GM19328 (cell line): ENCODE measurements at regions not wholly inside any gene's neighbourhood (a gene's known extent, or its start where the extent isn't known, plus 50 kb on each side); places are given as distances from the start of the nearest gene placed in this dataset.

ENCODE experiments used
- ATAC-seq: cut with Tn5 transposase; IDR thresholded peaks from one replicate; pipeline ENCODE4 v1.9.1; 2021; ENCODE audit warnings: mild to moderate bottlenecking, moderate library complexity; ENCODE audit not compliant: unreplicated experiment

DNA sequence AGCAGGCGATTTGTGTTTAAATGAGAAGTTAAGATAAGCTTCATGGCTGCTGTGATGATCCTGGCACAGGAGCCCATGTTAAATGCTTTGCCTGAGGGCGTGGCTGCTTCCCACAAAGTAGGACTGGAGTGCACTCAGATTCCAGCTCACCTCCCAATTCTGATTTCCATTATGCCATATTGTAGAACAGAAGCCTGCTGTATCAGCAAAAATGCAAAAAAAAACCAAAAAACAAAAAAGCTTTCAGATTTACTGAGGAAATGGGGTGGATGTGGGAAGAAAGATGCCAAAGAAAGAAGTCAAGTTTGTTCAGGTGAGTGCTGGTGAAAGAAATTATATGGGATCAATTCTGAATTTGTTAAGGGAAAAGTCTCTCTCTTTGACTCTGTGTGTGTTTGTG, 610.4 kb upstream of the NETO1 start:
- ATAC-seq, result no peak

DNA sequence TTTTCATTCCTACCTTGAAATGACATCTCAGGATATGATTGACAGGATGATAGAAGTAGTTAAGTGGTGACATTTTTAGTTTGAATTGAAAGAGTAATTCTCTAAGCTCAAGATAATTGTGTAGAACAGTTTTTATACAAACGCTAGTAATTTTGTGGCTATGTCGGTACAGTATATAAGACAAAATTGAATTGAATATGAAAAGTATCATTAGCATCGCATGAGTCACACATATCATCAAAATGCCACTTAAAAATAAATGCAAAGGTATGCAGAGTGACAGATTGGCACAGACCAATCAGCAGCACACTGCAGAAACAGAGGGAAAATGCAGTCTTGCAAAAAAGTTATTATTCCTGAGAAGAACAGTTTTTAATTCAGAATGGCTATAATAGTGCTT, 608.2 kb upstream of the NETO1 start:
- ATAC-seq, result no peak

DNA sequence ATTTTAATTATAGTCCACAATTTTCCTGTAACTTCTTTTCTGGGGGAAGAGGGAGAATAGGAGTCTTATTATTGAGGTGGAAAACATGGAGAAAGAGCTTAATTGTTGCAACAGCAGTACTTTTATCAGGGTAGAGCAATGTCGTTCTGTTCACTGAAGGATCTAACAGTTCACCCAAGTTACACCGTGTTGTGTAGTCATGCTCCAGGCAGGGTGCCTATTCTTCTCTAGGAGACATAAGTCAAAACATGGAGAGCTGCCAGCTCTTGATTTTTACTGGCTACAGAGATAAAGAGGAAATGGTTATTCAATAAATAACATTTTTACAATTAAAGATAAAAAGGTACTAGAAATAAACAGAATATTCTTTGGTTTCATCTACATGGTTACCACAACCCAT, 594.3 kb upstream of the NETO1 start:
- ATAC-seq, result no peak

DNA sequence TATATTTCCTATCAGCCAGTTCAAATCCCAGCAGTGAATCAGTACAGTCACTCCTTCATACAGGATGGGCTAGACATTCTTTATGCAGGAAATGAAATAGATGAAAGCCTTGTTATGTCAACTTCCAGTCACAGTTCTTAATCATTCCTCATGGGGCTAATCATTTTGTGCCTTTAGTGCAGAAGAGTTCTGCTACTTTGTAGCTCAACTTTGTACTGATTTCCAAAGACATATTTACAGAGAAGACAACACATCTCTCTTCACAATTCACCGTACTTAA, 593.9 kb upstream of the NETO1 start:
- no peak for ATAC-seq

DNA sequence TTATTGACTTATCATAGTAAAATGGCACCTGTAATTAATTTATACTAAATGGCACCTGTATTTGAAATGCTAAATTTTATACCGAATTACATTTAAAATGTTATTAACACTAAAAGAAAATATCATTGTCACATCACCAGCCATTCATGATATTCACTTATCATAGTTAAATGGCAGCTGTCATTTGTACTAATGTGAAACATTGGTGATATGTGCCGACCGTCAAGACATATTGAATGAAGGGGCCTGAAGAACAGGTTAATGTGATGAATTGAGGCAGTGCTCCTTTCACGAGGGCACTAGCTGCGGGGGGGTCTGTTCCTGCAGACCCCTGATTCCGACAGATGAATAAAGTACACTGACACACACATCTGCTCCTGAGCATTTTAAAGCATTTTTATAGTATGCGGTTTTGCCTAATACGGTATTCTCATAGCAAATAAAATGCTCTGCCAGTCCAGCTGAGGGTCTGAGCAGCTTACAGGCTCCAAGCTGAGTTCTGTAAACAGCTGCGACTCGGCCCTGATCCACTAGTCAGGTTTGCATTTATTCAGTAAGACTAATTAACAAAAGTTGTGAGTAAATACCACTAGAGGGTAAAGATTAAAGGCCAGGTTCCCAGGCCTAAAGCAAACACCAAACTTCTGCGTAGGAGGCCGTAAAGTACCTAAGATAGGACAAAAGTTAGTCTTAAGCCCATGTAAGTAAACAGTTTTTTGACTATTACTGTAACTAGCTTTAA, 593.4 kb upstream of the NETO1 start:
- no peak for ATAC-seq

DNA sequence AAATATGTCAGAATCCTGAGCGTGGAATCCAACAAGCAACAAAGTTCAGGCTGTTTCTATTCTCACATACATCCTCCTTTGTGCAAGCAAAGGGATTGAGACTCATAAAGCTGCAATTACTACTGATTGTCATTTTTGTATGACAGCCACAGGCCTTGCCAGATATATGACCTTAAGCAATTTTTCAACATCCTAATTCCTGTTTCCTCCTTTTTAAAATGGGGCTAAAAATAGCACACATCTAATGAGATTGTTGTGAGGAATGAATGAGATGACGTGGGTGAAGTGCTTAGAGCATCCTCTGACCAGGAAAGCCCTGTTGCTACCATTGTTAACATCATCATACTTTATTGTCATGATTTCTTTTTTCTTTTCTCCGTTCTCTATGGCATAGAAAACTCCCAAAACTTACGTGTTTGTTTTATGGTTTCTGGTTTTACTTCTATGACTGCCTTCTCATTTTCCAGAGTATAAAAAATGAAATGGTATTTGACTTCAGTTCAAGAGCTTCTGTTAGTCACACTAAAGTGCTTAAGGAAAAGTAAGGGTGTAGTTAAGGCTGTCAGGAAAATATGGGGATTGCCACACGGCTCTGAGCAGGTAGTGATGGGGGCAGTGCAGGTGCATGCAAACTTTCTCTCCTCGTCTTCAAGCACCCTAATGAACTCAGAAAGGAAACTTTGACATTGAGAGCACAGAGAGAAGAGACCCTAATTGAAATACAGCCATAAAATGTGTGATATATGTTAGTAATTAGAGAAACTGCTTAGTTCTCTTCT, 590.6 kb upstream of the NETO1 start:
- no peak for ATAC-seq

DNA sequence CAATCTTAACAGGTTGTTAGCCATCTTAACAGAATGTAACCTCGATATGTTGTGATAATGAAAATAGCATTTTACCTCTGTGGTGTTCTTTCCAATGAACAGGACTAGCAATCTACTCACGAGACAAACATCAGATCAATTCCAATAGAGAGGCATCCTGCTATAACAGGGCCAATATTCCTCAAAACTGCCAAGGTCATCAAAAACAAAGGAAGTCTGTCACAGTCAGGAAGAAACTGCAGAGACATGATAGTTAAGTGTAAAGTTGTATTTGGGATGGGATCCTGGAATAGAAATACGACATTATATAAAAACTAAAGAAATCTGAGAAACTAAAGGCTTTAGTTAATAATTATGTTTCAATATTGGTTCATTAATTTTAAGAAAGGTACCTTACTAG, 588.9 kb upstream of the NETO1 start:
- ATAC-seq, result no peak

DNA sequence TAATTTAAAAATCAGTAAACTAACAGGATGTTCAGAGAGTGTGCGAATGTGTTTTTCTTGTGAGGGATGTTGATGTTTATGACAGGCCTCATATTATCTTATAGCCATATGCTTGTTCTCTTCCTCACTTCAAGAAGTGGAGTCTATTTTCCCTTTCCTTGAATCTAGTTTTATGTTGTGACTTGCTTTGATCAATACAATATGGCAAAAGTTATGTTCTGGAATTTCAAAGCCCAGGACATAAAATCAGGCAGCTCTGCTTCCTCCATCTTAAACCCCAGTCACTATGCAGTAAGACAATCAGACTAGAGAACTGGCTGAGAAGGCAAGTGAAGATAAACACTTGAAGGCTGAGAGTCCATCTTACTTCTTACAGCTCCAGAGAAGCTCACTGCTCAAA, 585.1 kb upstream of the NETO1 start:
- ATAC-seq, result no peak

DNA sequence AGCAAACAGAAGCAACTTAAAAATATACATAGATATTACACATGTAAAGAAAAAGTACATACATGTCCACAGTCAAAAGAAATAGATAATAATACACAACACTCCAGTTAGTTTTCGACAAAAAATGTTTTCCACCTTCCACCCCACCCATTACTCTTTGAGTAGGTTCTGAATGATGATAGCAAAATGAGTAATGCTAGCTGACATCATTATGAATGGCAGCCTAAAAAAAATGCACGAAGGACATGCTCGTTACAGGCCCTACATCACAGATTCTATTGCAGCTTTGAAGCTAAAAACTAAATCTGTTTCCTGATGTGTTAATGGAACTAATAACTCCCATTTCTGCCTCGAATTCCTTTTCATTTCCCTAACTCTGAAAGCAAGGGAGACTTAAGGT, 578.7 kb upstream of the NETO1 start:
- ATAC-seq, result no peak

DNA sequence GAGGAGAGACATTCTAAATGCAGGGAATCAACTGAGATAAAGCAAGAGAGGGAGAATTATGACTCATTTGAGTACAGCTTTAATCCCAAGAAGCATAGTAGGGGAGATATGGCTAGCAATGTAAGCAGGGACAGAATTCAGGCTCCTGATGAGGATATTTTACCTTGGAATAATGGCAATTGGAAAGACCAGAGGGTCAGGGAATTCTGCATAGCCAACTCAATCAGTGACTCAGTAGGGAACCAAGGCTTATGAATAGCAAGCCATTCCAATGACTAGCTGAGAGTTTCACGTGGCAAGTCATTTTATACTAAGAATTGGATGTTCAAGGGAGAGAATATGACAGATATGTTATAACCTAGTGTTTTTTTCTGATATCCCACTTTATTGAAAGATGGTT, 563.8 kb upstream of the NETO1 start:
- ATAC-seq, result no peak

DNA sequence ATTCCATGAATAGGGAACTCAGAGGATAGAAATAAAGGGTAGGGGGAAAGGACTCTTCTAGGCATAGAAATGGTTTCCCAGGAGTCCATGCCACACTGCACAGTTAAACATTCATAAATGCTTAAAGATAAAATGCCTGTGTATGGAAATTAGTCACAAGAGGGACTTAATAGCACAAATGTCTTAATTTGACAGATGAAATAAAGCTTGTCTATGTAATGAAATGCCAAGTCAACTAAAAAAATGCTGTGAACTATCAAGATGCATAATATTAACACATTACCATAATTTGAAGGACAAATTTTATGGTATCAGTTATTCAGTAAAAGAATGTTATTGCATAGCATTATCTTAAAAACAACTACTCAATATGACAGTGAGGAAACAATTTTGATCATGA, 553.2 kb upstream of the NETO1 start:
- ATAC-seq, result no peak

DNA sequence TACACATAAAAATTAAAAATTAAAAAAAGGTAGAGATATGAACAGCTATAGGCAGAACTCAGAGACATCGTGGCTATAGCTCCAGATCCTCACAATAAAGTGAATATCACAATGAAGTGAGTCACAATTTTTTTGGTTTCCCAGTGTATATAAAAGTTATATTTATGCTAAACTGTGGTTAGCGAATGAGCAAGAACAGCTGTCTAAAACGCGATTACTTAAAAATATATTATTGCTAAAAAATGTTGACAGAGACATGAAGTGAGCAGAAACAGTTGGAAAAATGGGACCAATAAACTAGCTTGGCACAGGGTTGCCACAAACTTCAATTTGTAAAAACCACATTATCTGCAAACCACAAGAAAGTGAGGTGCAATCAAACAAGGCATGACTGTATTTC, 551.7 kb upstream of the NETO1 start:
- ATAC-seq, result no peak

DNA sequence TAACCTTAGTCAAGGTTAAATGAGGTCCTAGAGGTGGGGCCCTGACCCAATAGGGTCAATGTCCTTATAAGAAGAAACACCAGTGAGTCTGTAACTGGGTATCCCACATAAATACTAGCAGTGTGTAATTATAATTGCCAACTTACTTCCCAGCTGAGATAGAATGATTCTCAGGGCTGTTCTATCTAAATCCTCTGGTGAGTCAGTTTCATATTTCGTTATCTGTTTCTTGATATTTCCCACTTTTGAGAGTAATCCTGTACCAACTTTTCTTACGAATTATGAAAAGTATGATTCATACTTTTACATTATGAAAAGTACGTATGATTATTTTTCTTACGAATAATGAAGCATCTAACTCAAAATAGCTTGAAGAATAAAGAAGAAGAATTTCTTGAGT, 546.8 kb upstream of the NETO1 start:
- ATAC-seq, result no peak

DNA sequence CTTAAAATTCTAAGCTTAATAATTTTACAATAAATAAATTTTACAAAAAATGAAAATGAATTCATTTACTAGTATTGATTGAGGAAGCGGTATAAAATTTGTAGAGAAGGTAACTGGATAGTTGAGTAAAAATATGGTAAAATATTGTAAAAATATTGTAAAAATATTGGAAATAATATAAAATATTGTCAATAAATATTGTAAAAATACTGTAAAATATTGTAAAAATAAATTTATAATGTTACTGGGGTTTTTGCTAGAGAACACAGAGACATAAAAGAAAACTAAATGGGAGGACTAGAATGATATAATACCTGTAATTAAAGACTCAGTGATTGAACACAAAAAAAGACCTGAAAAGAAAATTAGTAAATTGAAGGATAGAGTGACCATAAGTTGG, 546.3 kb upstream of the NETO1 start:
- ATAC-seq, result no peak

DNA sequence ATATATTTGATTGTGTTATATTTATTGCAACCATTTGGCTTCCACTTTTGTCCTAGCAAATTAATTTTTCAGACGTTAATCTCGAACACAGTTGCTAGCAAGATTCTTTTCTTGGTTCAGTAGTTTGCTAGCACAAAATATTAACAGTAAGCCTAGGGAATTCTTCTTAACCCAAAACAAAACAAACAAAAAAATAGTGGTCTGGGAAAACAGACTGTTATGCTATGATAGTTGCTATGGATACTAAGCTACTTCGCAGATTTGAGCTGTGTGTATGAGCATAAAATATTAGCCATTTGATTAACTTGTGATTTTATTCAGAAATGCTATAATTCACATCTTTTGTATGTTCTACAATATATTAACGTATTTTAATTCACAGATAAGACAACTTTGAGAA, 541.5 kb upstream of the NETO1 start:
- no peak for ATAC-seq

DNA sequence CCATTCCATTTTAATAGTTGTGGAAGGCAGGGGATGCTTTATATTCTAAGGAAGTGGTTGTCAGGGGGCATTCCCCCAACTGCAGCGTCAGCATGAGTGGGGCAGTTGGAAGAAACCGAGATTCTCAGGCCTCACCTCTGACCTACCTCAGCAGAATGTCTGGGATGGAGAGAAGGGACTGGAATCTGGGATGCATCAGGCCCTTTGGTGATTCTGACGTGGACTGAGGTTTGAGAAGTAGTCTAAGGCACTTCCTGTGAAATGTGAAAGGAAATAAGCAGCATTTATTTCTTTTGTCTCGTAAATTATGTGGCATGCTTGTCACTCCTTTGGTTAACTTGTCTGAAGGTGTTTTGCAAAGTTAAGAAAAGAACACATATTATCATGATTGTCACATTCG, 540.7 kb upstream of the NETO1 start:
- ATAC-seq, result no peak

DNA sequence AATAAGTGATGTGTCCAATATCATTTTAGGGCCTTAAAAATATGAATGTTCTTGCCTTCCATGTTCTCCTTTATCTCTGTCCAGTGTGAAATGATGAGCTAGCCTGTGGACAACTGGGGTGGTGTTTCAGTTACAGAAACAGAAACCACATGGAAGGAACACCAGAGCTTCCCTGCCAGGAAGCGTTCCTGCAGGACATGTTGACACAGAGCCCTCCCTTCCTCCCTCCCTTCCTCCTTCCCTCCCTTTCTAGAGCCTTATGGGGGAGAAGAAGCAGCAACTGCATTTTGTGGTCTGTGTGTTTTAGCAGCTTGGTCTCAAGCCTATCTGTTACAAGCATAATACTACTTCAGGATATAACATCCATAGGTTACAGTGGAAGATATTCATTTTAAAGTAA, 539.7 kb upstream of the NETO1 start:
- no peak for ATAC-seq

DNA sequence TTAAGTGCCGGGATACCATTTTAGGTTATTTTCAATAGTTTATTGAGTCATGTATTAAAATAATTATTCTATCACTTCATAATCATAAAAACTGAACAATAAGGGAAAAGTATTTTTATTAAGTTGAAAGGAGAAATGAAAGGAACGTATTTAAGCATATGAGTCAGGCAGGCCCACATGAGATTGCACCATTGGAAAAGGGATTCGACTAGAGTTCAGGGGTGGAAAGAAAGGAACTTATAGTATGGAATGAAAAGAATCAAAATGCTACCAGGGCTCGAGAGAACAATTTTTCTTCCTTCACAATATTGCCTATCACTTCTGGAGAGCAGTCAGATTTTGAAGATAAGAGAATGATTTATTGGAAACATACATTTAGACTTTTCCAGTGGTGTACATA, 516.5 kb upstream of the NETO1 start:
- no peak for ATAC-seq

DNA sequence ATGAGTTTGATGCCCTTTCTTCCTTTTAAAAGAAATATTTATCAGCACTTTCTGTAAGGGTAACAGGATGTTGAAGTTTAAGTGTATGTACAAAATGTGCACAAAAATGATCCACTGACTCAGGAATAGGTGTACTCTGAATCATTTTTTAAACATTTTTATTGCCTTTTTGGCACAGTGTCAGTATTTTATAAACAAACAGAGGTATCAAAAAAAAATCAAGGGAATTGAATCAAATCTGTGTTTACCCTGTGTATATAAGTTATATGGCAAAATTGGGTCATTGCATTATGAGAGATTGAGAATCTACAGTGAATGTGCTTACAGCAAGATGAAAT, 513.9 kb upstream of the NETO1 start:
- ATAC-seq, result no peak

DNA sequence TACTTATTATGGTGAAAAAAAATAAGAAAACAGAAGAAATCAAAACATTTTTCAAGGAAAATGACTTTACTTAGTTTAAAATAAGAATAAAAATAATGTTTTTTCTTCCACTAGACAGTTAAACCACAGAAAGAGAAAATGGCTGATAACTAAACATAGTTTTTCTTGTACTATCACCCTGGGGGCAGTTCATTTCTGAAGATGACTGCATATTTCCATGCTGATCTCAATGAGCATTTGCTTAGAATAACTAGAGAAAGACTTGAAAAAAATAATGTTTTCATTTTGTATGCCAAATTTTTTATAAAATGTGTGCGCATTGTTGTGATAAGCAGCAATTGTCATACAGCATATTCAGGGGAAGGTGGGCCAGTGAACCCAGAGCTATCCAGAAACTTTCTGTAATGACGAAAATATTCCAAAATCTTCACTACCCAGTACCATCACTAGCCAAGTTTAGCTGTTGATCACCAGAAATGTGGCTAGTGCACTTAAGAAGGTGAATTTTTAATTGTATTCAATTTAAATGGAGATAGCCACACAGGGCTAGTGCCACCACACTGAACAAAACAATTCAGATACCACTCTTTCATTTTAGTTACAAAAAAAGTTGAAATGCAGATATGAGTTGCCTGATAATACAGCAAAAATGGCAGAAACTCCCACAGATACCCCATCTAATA, 513.4 kb upstream of the NETO1 start:
- no peak for ATAC-seq

DNA sequence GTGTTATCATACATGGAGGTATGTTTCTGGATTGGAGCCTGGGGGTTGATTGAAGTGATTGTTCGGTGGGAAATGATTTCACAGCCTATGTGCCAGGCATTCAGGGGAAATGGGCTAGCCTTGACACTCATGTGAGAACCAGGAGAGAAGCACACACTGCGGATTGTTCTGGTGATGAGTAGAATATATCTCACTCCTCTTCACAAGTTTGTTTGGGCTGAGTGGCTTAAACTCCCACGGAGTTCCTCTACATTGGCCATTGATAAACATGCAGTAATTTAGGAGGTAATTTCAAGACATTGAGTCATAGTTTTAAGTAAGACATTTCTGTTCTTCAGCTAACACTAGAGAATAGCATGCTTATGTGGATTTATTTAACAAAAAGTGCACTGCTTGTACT, 498.9 kb upstream of the NETO1 start:
- no peak for ATAC-seq

DNA sequence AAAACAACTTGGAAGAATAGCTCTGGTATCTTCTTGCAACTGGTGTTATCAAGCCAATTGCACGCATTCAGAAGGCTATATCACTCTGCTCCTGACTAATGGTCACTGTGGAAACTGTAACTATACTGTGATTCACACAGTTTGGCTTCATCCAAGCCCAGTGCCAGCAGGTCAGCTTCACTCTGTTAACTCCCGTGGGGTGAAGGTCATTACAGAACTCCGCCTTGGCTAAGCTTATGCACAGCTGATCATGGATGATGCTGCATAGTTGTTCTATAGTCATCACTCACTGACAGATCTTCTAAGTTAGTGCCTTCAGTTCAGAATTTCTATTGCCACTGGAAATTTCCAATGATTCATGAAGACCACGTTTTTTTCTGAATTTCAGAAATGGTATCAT, 497.2 kb upstream of the NETO1 start:
- ATAC-seq, result no peak

DNA sequence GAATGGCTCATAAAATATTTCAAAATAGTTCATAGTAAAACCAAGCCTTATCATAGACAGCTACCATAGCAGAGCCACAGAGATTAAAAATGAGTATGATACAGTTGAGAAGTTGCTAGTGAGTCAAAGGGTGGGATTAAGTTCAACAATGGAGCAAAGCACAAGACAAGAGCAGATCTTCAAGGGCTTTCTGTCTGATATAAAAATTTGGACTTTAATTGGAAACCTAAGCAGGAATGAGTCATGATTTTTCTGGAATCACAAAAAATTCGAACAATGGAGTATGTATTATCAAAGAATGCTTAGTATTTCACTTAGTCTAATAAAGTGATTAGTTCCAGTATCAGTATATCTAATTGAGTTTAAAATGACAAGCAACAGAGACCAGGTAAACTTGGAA, 487.3 kb upstream of the NETO1 start:
- ATAC-seq, result no peak
